ENCODE measurements at regions not wholly inside any gene's neighbourhood (a gene's known extent, or its start where the extent isn't known, plus 50 kb on each side); places are given as distances from the start of the nearest gene placed in this dataset.

GRCh38 chr20:24165301-24166122 lies 176.9 kb upstream of the GGTLC1 start:
- DNase-seq: no peak

GRCh38 chr20:24164360-24164759 lies 175.8 kb upstream of the GGTLC1 start:
- DNase-seq: peak; percentile 48

- no peak for DNase-seq
These were observed 174.9 kb upstream of the GGTLC1 start for GRCh38 chr20:24163506-24163905.

- DNase-seq: no peak
These were observed 172.1 kb upstream of the GGTLC1 start for GRCh38 chr20:24160563-24161281.

GRCh38 chr20:24158281-24158680 lies 169.7 kb upstream of the GGTLC1 start:
- no peak for DNase-seq

- no peak for DNase-seq
These were observed 168.6 kb upstream of the GGTLC1 start for GRCh38 chr20:24157213-24157612.

GRCh38 chr20:24153101-24154040 lies 164.8 kb upstream of the GGTLC1 start:
- no peak for DNase-seq

GRCh38 chr20:24151621-24152294 lies 163.2 kb upstream of the GGTLC1 start:
- no peak for DNase-seq

GRCh38 chr20:24150406-24150805 lies 161.8 kb upstream of the GGTLC1 start:
- DNase-seq: no peak

- DNase-seq: no peak
These were observed 161.3 kb upstream of the GGTLC1 start for GRCh38 chr20:24149881-24150307.

- DNase-seq: no peak
These were observed 160.6 kb upstream of the GGTLC1 start for GRCh38 chr20:24149175-24149574.

- DNase-seq: no peak
These were observed 159.8 kb upstream of the GGTLC1 start for GRCh38 chr20:24148372-24148771.

- no peak for DNase-seq
These were observed 159.4 kb upstream of the GGTLC1 start for GRCh38 chr20:24147961-24148360.

- DNase-seq: no peak
These were observed 158.9 kb upstream of the GGTLC1 start for GRCh38 chr20:24147479-24147878.

GRCh38 chr20:24146231-24146634 lies 157.7 kb upstream of the GGTLC1 start:
- no peak for DNase-seq

- DNase-seq: no peak
These were observed 155.8 kb upstream of the GGTLC1 start for GRCh38 chr20:24144371-24144770.

GRCh38 chr20:24141111-24141510 lies 152.5 kb upstream of the GGTLC1 start:
- no peak for DNase-seq

- no peak for DNase-seq
These were observed 151.3 kb upstream of the GGTLC1 start for GRCh38 chr20:24139846-24140245.

- no peak for DNase-seq
These were observed 150.4 kb upstream of the GGTLC1 start for GRCh38 chr20:24138951-24139350.

- DNase-seq: no peak
These were observed 149.7 kb upstream of the GGTLC1 start for GRCh38 chr20:24138196-24138857.

GRCh38 chr20:24136659-24137246 lies 148.2 kb upstream of the GGTLC1 start:
- DNase-seq: no peak

- no peak for DNase-seq
These were observed 147.2 kb upstream of the GGTLC1 start for GRCh38 chr20:24135781-24136180.
